ENCODE measurements at regions not wholly inside any gene's neighbourhood (a gene's known extent, or its start where the extent isn't known, plus 50 kb on each side); places are given as distances from the start of the nearest gene placed in this dataset.
A peak's percentile ranks its signal among the peaks of the same experiment; 100 is the strongest.

DNA sequence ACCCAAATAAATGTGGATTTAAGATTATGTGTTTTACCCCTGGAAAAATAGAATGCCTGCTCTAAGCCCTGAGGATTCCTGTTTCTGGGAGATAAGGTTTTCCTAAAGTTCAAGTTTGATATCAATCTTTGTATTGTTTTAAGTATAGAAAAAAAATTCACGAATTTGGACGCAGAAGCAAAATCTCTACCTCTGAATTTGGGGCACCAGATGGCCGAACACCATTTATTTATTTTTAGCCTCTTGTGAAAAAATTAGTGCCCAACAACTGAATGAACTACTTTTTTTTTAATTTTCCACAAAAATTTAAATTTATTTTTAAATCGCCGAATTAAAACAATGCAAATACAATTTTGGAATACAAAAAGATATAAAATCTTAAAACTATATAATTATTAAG, 128.1 kb upstream of the SP4 start:
- no peak for TF ChIP-seq EZH2 (IDR thresholded peaks at IDR 0.05; ENCODE audit: borderline replicate concordance, low read depth, low read length, severe bottlenecking)
- no peak for TF ChIP-seq POLR2AphosphoS5 (IDR thresholded peaks at IDR 0.05; ENCODE audit: insufficient read depth, low read depth, low read length)
- no peak for TF ChIP-seq CTCF (IDR thresholded peaks at IDR 0.05; ENCODE audit: extremely low read depth in 1 of 2, insufficient read depth in 1 of 2, low read depth in 1 of 2, low read length in 2 of 2)
- no peak for TF ChIP-seq POLR2A (IDR thresholded peaks at IDR 0.05; ENCODE audit: low read depth, low read length)
- TF ChIP-seq MYC (IDR thresholded peaks at IDR 0.05; ENCODE audit: low read depth, low read length): no peak
- TF ChIP-seq FOS (IDR thresholded peaks at IDR 0.05; ENCODE audit: borderline replicate concordance, insufficient read depth, low read length): no peak
- Histone ChIP-seq H3K79me2 (ENCODE audit: control insufficient read depth, insufficient read depth, low read length) (no peaks in the 10 kb centered on the region), H3K9me3 (replicated peaks; ENCODE audit: control insufficient read depth, insufficient read depth, low read length) (no peaks in the 10 kb centered on the region), H3K9me1 (replicated peaks; ENCODE audit: control insufficient read depth, extremely low read depth, insufficient read depth, low read length) (no peaks in the 10 kb centered on the region), H3K36me3 (ENCODE audit: control insufficient read depth in 2 of 2, extremely low read depth in 1 of 2, insufficient read depth in 2 of 2, low read length in 2 of 2) (no peaks in the 10 kb centered on the region), H3K4me3 (replicated peaks in 1 of 3; ENCODE audit: insufficient read depth in 1 of 3, low read depth in 1 of 3, low read length in 3 of 3) (no peak overlapping the region), H4K20me1 (replicated peaks; ENCODE audit: control insufficient read depth, extremely low read depth, insufficient read depth, low read length) (no peaks in the 10 kb centered on the region), H3K4me1 (ENCODE audit: control insufficient read depth, extremely low read depth, insufficient read depth, low read length) (peaks cover under 1% of the 10 kb centered on the region), H3K27ac (ENCODE audit: insufficient read depth, low read depth, low read length) (no peak overlapping the region), H2AFZ (ENCODE audit: low read depth, low read length) (no peak overlapping the region), H3K27me3 (ENCODE audit: control insufficient read depth in 2 of 2, insufficient read depth in 2 of 2, low read length in 2 of 2) (no peaks in the 10 kb centered on the region), H3K9ac (replicated peaks; ENCODE audit: extremely low read depth, insufficient read depth, low read length) (no peak overlapping the region), H3K4me2 (ENCODE audit: insufficient read depth, low read length) (no peak overlapping the region)
- intact Hi-C loops (cut with micrococcal nuclease) (loop anchor here (1.0 to 2.0 kb wide), 3 partner anchors 127 to 208 kb away; no protein-coding TSS in a partner anchor), dilution Hi-C loops (cut with MboI; ENCODE audit: extremely low pct_ligation_motif_present, low sequenced_read_pairs) (no loop called here)
- no TSS peak for BruUV-seq (replicated peaks)
- DNase-seq (ENCODE audit: low read depth, low spot score) (no peak), FAIRE-seq (no peak)
- CTCF ChIA-PET: interaction anchor here (0.7 kb wide), 1 partner anchor 135 kb away, joined by 3 read pairs; no protein-coding TSS in a partner anchor
- POLR2A ChIA-PET: no interaction called here

- no peak overlapping the region for H3K4me3 ChIP-seq (replicated peaks in 1 of 3; ENCODE audit: insufficient read depth in 1 of 3, low read depth in 1 of 3, low read length in 3 of 3)
- FAIRE-seq (no peak), DNase-seq (ENCODE audit: low read depth, low spot score) (no peak)
- BruUV-seq (replicated peaks): no TSS peak
- peaks cover 10% of the 10 kb centered on the region for H3K4me1 ChIP-seq (ENCODE audit: control insufficient read depth, extremely low read depth, insufficient read depth, low read length)
- POLR2A ChIA-PET: no interaction called here
- no peaks in the 10 kb centered on the region for H3K27me3 ChIP-seq (ENCODE audit: control insufficient read depth in 2 of 2, insufficient read depth in 2 of 2, low read length in 2 of 2)
- no peaks in the 10 kb centered on the region for H4K20me1 ChIP-seq (replicated peaks; ENCODE audit: control insufficient read depth, extremely low read depth, insufficient read depth, low read length)
- no peak overlapping the region for H3K9ac ChIP-seq (replicated peaks; ENCODE audit: extremely low read depth, insufficient read depth, low read length)
- H3K9me3 ChIP-seq (replicated peaks; ENCODE audit: control insufficient read depth, insufficient read depth, low read length): no peaks in the 10 kb centered on the region
- H3K79me2 ChIP-seq (ENCODE audit: control insufficient read depth, insufficient read depth, low read length): no peaks in the 10 kb centered on the region
- no peaks in the 10 kb centered on the region for H3K36me3 ChIP-seq (ENCODE audit: control insufficient read depth in 2 of 2, extremely low read depth in 1 of 2, insufficient read depth in 2 of 2, low read length in 2 of 2)
- no peak overlapping the region for H2AFZ ChIP-seq (ENCODE audit: low read depth, low read length)
- H3K4me2 ChIP-seq (ENCODE audit: insufficient read depth, low read length): no peak overlapping the region
- dilution Hi-C loops (cut with MboI; ENCODE audit: extremely low pct_ligation_motif_present, low sequenced_read_pairs) (no loop called here), intact Hi-C loops (cut with micrococcal nuclease) (loop anchor here (1.0 to 2.0 kb wide), 3 partner anchors 126 to 207 kb away; no protein-coding TSS in a partner anchor)
- H3K27ac ChIP-seq (ENCODE audit: insufficient read depth, low read depth, low read length): no peak overlapping the region
- TF ChIP-seq JUN (IDR thresholded peaks at IDR 0.05; ENCODE audit: borderline replicate concordance, insufficient read depth, insufficient read length, low read depth) (no peak), CTCF (IDR thresholded peaks at IDR 0.05; ENCODE audit: extremely low read depth in 1 of 2, insufficient read depth in 1 of 2, low read depth in 1 of 2, low read length in 2 of 2) (peak; percentile 11 to 41)
- no peaks in the 10 kb centered on the region for H3K9me1 ChIP-seq (replicated peaks; ENCODE audit: control insufficient read depth, extremely low read depth, insufficient read depth, low read length)
- CTCF ChIA-PET: no interaction called here
These were observed 127.2 kb upstream of the SP4 start for GRCh38 chr7:21300692-21301091.

Data from endothelial cell of umbilical vein (primary cell).